ENCODE measurements at regions not wholly inside any gene's neighbourhood (a gene's known extent, or its start where the extent isn't known, plus 50 kb on each side); places are given as distances from the start of the nearest gene placed in this dataset.

- TF ChIP-seq CTCF (IDR thresholded peaks at IDR 0.05 in 2 of 3, conservative IDR thresholded peaks at IDR 0.05 in 1 of 3; ENCODE audit: borderline replicate concordance in 1 of 3, insufficient read depth in 1 of 3, low read depth in 2 of 3, low read length in 2 of 3) (no peak), TCF7L2 (IDR thresholded peaks at IDR 0.05; ENCODE audit: borderline replicate concordance, extremely low read depth, insufficient read depth, insufficient read length) (no peak), YY1 (IDR thresholded peaks at IDR 0.05; ENCODE audit: extremely low read depth, insufficient replicate concordance, low read depth, low read length) (no peak), REST (IDR thresholded peaks at IDR 0.05; ENCODE audit: low read depth) (no peak), POLR2AphosphoS5 (IDR thresholded peaks at IDR 0.05; ENCODE audit: low read depth, low read length) (no peak), POLR2A (IDR thresholded peaks at IDR 0.05; ENCODE audit: borderline replicate concordance, extremely low read depth, insufficient read depth, insufficient read length) (no peak)
These were observed 98.8 kb upstream of the GATB start for GRCh38 chr4:151859641-151860040.
